Stromal cell of bone marrow (primary cell): ENCODE measurements at regions not wholly inside any gene's neighbourhood (a gene's known extent, or its start where the extent isn't known, plus 50 kb on each side); places are given as distances from the start of the nearest gene placed in this dataset.

Source experiments
- DNase-seq: peaks from one replicate; pipeline ENCODE4 v3.0.0-alpha.2; 2012; ENCODE audit warnings: low read depth

DNA sequence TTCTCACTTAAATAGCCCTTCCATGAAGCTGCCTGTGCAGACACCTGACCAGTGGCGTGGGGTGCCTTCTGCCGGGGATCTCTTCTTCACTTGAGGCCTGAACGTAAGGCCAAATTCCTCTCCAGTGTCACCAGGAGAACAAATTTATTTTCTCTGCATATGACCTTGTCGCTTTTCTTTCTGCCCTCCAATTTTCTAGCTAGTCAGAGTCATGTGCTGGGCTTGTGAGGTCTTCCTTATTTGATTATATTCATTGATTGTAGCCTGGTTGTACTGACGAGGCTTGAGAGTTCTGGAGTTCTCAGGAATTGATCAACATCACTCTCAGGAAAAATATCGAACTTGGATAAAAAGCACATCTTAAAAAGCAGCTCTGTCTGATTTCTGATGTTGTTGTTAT is 255.7 kb downstream of the BUB3 start:
- DNase-seq, result no peak

DNA sequence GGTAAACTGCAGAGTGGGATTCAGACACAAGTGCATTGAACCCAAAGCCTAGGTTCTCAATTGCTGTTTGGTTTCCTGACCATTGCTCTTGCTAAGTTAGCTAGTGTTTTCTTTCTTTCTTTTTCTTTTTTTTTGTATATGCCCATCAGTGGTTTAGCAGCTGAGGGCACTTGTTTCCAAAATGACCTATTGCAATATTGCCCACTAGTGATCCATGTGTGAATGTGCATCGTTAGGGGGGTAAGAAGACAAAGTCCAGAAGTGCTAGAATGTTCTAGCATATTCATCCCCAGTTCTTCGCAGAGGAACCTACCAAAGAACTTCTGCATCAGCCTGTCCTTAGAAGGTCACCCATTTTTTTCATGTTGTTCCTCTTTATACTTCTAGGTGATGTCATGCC is 252.8 kb upstream of the GPR26 start:
- DNase-seq, result no peak

DNA sequence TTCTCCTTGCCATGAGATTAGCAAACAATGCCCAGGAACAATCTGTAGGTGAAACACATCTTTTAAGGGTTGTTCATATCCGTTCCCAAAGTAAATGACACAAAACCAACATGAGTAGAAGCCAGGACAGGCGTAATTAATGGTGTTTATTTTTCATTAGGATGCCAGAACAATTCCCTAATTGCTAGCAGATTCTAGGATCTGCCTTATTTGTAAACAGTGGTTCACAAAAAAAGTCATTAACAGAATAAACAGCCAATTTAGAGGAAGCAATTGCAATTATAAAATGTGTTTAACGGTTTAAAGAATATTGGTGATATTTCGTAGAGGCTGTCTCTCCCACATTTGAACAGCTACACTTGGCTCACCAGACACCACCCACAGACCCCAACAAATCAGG is 250.6 kb upstream of the GPR26 start:
- no peak for DNase-seq

DNA sequence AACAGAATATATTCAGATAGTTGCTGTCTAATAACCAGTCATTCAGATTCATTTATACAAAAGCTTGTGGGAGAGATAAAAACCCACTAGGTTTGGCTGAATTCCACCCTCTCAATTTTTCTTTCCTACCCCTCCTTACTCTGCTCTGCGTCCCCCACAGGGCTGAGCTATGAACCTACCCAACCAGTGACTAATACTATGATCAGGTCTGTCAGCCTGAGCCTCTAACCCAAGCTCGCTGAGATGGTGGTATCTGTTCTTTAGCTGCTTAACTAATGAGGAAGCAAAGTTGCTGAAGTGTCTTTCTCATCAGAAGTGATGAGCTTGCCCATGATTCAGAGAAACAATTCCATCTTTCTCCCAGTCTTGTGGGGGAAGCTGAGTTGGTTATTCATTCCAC is 248.7 kb upstream of the GPR26 start:
- DNase-seq, result no peak

DNA sequence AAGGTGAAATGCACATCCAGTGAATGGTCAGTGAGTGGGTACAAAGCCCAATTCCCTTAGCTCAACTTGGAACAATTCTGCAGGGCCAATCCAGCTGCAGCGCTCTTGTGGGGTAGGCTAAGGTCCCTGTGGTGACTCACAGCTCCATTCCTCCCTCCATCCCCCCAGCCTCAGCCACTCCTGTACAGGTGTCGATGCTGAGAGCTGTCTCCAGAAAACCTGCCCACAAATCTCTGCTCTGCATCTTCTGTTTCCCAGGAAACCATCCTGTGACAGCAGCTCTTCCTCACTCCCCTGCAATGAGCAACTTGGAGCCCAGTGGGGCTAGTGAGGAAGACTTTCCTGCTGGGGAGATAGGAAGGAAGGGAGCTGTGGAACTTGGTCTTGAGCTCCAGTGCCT is 244.7 kb upstream of the GPR26 start:
- no peak for DNase-seq

DNA sequence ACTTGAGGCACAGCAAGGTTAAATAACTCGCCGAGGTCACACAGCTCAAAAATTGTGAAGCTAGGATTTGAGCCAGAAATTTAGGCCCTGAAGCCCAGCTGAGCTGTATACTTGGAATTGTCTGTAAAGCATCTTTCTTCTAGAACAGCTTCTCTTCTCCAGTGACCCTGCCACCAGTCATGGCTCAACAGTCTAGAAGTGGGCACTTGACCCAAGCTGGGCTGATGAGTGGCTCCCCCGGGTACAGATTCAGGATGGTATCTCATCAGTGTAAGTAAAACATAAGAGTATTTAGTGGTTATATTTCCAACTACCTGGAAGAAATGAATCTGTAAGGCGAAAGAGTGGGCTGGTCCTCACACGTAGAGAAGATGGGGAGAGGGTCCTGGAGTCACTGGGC is 243.9 kb upstream of the GPR26 start:
- no peak for DNase-seq

DNA sequence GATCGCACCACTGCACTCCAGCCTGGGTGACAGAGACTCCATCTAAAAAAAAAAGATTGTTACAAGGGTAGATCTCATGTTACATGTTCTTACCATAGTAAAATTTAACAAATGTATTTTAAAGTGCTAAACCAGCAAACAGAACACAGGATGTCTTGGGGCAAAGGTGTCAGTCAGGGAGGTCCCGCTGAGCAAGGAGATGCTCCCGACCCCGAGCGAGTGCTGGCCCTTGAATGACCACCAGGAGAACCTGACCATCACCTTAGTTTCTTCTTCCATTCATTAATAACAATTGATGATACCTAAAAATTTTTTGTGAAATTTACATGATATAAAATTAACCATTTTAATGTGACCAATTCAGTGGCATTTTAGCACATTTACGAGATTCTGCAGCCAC is 241.6 kb upstream of the GPR26 start:
- DNase-seq, result no peak

DNA sequence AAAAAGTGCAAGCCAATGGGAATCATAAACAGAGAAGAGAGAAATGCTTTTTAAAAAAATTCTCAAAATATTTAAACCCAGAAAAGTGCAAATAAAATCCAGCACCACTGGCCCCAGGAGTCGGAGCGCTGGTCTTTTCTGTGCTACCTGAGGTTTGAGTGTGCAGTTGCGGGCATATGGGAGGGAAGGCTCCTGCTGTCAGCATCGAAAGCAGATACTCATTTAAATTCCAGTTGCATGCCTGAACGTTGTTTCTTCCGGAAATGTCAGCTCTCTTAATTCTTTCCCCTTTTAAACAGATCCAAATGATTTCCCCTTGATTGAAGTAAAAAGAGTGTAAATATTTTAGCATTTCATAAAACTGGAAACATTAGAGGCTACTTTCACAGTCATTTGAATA is 240.5 kb upstream of the GPR26 start:
- DNase-seq, result no peak

DNA sequence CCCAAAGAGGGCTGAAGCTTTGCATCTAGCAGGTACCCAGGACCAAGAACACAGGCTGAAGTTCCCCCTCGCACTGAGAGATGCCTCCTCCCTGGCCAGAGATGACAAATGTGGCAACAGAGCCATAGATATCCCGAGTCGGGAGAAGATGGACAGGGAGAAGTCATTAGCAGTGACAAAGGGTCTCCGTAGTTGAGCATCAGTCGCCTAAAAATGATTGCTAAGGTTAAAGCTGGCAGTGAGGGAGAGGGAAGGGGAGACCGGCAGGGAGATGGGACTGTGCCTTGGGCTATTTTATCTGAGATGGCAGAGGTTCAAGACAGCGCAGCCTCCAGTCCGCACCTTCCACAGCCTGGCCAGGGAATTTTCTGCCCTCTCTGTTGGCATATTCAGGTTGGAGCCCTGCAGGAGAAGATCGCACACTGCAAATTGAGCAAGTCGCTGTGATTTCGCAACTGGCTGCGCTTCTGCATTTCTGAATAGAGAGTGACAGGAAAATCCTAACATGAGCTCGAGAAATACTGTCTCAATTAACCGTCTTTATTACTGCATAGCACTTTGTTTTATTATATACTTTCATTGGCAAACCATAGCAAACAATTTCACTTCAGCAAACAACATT is 238.9 kb upstream of the GPR26 start:
- no peak for DNase-seq

DNA sequence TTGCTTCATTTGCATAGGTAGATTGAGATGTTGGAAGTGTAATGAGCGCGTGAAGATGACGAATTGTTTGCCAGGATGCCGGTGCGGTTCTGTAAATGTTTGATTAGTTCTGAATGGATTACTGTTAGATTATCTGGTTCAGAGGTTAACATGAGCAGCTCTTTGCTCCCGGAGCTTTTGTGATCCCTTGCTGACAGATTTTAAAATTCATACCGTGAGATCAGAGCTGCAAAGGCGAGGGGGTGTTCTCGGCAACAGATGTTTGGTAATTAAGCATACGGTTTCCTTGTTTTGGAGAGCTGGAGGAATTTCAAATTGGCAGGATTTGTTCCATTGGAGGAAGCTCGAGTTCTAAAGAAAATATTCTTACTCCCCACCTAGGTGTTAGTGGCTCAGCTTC is 237.8 kb upstream of the GPR26 start:
- DNase-seq, result no peak

DNA sequence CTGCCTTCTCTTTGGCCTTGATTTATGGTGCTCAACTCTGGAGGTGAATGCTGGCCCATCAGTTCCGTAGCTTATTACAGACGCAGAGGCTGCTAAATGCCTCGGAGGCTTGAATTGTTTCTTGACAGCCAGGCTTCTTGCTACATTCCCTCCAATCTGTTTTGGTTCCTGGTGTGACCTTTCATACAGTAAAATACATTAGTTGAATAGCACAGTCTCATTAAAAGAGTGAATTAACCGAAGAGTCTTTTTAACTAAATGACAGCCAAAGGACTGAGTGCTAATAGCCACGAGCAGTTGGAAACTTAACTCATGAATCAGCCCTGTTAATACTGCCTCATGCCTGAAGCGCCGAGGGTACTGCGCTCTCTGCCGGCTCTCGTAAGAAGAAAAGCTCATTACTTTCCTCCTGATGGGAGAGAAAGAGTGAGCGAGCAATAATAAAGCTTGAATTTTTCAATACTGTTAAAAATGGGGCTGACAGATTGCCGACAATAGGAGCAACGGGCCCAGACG is 236.4 kb upstream of the GPR26 start:
- peak; percentile 3 for DNase-seq

DNA sequence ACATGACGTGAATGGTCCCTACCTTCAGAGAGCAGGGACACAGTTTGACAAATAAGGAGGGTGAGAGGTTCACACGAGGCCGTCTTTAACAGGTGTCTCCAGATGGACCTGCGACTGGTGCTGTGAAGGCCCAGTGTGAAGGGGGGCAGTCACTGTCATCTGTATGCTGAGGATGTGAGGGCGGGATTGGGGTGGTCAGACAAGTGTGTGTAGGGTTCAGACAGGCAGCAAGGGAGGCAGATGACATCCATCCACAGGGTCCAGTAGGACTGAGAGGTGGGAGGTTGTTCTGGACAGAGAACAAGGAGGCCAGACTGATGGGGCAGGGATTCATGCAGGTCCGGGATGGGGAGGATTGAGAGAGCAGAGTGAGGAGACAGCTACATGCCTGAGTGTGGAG is 232.6 kb upstream of the GPR26 start:
- DNase-seq, result no peak

DNA sequence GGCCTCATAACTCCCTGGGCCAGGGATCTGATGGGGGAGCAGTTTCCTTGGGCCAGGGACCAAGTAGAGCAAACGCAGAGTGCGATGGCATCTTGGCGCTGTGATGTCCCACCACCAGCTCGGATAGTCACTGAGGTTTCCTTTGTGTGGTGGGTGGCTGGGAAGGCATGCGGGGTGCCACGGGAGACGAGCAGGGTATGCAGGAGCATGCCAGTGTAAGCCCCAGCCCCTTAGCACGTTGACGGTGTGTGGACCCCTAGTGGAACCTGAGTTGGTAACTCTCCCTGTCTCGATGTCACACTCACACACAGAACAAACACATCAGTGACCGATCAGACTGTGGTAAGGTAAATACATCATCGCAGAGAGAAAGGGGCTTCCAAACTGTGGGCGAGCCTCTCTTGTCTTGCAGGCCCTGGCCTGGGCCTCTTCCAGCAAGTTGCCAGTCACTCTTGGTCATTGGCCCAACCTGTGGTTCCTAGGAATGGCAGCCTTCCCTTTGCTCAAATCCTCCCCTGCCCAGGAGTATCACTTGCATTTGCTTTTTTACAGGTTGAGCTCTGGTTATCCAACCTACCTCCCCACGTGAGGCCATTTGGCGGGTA is 231.6 kb upstream of the GPR26 start:
- DNase-seq, result no peak

DNA sequence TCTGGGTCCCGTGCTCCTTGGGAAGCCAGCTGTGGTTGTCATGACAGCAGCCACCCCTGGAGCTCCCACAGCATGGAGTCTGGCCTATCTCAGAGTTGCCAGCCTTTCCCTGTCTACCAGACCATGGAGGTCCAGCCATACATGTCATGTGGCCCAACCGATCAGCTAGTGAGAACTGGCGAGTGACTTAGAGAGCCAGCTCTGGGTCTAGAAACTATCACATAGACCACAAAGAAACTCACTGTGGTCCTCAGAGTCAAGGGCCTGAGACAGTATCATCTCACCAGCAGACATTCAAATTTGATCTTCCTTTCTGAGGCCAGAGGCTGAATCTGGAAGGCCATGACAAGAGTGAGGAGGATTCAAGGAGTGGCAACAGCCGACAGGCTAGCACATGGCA is 223.3 kb upstream of the GPR26 start:
- DNase-seq, result no peak

DNA sequence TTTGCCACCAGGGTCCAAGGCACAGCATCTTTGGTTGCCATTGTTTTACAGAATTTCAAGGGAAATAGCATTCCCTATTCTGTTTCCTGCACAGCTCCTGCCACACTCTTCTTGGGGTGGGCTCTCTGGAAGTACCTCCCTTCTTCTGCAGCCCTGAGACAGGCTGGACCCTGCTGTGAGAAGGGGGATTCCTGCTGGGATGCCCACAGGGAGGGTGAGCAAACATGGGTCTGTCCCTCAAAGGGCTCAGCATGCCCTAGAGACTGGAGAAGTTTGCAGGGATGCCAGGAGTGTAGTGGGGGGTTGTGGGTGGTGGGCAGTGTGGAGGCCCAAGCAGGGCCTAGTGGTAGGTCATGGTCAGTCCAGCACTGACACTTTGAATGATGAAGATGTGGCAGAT is 222.2 kb upstream of the GPR26 start:
- DNase-seq, result no peak

DNA sequence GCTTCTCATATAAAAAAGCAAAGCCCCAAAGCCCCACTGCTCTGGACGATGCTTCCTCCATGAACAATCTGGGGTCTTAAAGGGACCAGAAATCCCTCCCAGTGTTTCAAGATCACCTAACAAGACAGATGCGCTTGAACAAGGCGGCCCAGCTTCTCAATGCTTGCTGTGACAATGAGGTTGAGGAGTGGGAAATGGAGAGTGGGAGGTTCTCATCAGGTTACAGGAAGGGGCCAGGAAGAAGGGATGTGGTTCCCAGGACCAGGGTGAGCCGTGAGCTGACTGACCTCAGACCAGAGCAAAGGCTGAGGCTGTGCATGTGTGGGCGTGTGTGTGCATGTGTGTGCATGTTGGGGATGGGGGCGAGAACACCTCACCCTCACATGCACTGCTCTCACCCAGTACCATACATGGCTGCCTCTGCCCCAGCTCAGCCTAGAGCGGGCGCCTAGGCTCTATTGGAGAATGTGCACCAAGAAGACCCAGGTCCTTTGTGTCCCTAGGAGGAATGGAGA is 220.8 kb upstream of the GPR26 start:
- DNase-seq, result no peak

DNA sequence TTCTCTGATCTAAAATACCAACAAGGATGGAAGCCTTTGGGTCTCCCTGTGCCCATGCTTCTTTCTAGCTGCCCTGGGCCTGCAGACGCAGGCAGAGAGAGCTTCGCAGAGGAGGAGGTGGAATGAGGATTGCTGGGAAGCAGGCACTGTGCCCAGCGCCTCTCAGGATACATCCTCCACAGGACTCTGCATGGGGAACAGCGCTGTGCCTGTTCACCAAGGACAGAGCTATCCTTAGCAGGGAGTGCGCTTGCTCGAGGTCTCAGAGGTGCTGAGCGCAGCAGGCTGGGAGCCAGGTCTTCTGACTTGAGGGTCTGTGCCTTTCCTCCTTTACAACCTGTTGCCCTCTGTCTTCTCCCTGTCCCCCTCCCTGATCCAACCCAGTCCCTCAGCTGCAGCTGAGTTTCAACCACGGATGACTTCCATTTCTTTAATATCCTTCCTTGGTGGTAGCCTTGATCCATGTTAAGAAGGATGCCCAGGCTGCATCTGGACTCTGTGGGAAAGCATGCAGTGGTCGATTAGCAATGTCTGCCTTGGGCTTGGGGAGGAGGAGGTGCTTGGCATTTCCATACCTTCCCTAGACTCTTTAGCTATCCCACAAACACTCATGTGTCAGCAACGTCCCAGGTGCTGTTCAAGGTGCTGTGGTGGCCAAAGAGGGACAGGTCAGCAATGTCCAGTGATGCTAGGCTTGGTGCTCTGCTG is 219.6 kb upstream of the GPR26 start:
- no peak for DNase-seq

DNA sequence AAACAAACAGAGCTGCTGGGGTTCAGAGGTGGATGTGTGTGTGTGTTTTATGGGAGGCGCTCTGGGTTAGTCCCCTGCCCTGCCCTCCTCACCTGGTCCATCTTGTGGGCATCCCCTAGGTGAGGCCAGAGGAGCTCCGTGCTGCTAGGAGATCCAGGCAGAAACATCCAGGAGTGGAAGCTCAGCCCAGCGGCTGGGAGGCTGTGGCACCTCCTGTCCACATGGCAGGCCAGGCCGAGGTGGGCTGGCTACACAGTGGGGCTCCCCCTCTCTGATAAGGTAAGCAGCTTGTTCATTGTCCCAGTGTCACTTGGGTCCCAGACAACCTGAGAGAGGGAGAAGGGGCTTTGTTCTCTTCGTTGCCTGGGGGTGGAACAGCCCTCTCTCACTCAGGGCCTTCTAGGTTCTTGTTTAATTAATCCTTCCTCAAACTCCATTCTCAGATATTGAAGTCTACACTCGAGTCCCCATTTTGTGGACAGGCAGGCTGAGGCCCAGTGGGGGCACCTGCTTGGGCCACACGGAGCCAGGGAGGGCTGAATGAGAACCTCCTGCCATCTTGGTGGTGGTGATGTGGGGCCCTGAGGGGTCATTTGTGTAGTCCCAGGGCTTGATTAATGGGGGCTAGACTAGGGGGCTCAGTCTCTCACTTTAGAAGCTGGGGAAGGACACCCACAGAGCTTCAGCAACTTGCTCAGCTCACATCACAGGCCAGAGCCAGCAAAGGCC is 216.8 kb upstream of the GPR26 start:
- no peak for DNase-seq

DNA sequence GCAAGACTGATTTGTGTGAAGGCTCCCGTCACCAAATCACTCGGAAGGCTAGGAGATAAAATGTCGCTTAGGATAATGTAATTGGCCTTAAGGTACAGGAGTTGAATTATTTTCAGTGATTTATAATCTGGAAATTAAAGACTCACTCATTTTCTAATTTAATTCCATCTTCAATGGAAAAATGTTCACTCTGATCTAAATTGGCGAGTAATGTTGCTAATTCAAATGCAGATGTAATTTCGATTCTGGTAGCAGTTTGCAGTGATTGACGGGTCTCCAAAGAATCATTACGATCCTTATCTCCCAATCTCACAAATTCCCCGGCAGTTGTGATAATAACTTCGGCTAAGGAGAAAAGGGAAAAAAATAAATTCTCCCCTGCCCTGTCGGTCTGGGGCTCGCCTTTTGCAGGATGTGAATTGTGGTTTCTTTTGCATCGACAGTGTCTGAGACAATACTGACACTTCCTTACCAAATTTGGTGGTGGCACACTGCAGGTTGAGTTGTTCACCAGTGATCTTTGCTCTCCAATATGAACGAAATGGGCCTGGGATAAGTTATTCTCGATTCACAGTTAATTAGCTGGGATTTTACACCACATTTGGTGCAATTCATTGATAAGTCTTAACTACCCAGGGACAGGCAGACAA is 215.1 kb upstream of the GPR26 start:
- no peak for DNase-seq

DNA sequence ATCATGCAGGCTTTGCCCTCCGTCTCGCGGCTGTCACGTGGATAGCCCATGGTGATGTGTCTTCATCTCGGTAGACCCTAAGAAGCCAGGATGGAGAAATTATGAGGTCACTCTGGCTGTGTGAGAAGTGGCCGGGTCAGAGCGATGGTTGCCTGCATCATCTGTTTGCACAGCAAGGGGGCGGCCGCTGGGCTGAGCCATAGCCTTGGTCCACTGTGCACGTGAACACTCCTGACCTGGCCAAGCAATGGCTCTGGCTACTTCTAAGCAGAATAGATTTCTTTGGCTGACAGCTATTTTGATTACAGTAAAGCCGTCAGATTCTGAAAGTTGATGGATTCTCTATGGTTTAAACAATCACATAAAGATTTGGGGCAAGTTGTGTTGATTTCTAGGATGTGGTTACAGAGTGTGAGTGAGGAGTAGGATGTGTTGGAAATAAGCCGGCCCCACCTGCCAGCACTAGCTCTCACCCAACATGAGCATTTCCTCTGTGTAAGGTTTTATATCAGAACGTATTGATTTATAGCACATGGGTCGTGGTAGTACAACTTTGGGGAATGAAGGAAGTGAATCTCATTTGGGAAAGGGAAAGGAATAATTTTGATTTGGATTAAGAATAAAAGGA is 214.4 kb upstream of the GPR26 start:
- no peak for DNase-seq

DNA sequence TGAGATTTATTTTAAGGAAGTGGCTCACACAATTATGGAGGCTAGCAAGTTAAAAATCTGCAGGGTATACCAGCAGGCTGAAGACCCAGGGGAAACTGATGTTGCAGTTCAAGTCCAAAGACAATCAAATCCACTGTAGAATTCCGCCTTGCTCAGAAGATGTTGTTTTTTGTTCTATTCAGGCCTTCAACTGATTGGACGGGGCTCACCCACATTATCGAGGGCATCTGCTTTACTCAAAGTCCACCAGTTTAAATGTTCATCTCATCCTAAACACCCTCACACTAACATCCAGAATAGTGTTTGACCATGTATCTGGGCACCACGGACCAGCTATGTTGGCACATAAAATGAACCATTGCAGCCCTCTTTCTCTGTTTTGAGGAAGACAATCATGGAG is 211.2 kb upstream of the GPR26 start:
- DNase-seq, result no peak

DNA sequence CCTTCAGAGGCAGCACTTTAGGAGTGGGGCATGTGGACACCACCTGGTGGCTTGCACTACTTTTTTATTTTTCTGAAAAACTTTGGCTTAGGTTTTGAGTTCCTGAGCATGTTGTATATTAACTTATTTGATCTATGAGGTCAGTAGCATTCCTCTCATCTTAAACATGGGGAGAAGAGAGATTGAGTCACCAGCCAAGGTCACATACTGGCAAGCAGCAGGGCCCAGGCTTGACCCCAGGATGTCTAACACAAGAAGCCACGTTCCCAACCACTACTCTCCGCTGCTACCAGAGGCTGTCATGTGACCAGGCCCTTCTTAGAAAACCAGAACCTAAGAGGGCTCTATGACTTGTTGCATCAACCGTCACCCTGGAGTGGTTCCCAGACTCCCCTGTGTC is 210.3 kb upstream of the GPR26 start:
- DNase-seq, result no peak
